ENCODE measurements at regions not wholly inside any gene's neighbourhood (a gene's known extent, or its start where the extent isn't known, plus 50 kb on each side); places are given as distances from the start of the nearest gene placed in this dataset.

GRCh38 chr12:65764325-65764724 lies 60.0 kb upstream of the HMGA2 start:
- no peak for DNase-seq

DNA sequence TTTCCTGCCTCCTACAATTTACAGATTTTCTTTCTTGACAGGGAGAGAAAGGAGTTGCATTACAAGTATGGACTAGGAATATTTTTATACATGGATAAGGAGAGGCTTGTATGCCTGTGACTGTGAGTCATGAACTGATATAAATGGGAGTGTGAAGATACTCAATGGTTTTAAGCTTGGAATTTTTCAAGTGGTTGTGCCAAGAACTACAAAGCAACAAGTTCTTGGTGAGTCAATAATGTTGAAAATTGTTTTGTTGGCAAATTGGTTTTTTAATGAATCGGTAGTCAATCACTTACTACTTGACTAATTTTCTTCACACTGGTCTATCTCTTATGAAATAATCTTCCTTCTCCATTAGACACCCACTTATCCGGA lies 58.9 kb upstream of the HMGA2 start:
- no peak for DNase-seq

DNA sequence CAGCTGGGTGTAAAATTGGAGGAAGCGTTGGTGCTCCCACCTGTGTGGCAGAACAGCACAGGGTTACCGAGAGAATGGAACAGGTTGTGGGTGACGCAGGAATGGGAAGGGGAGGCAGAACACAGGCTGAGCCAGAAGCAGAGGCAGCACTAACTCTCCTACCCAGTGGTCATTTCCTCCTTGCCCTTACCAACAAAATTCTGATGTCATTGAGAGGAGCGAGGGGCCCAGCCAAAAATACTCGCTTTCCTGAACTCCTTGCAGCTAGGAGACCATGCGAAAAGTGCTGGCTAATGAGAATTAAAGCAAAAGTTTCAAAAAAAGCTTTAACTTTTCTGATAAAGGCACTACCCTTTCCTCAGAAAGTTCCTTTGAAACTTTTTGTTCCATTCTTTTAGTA lies 54.4 kb upstream of the HMGA2 start:
- DNase-seq, result no peak

Data from nucleus accumbens (tissue), 56 donors.